Stimulated activated naive CD8-positive, alpha-beta T cell treated with anti-CD3 and anti-CD28 coated beads, Interleukin-15, amount 100 ng/mL, for 72 hours (primary cell): ENCODE measurements at regions not wholly inside any gene's neighbourhood (a gene's known extent, or its start where the extent isn't known, plus 50 kb on each side); places are given as distances from the start of the nearest gene placed in this dataset.

Source experiments
- ATAC-seq: fragments of 150-1000 bp; cut with Tn5 transposase; 2 replicates; pipeline ENCODE4 v1.10.0; 2021; ENCODE audit warnings: mild to moderate bottlenecking, moderate library complexity
- DNase-seq, 2 donors: peaks; one replicate each; pipeline ENCODE4 v3.0.0; 2021 to 2022
- H3K27ac Mint-ChIP-seq, 2 donors: one replicate each; pipeline ENCODE4 v1.8.0; 2022; ENCODE audit warnings: mild to moderate bottlenecking in 2 of 2, mixed read lengths in 2 of 2, moderate library complexity in 2 of 2
- H3K27me3 Mint-ChIP-seq: one replicate; pipeline ENCODE4 v1.8.0; 2022; ENCODE audit warnings: mixed read lengths
- H3K4me1 Mint-ChIP-seq: one replicate; pipeline ENCODE4 v1.8.0; 2022; ENCODE audit warnings: mild to moderate bottlenecking, mixed read lengths
- H3K4me3 Mint-ChIP-seq, 2 donors: one replicate each; pipeline ENCODE4 v1.8.0; 2022; ENCODE audit warnings: mild to moderate bottlenecking in 2 of 2, mixed read lengths in 2 of 2, moderate library complexity in 1 of 2
- H3K9me3 Mint-ChIP-seq, 2 donors: one replicate each; pipeline ENCODE4 v1.8.0; 2022; ENCODE audit warnings: mixed read lengths in 2 of 2

DNA sequence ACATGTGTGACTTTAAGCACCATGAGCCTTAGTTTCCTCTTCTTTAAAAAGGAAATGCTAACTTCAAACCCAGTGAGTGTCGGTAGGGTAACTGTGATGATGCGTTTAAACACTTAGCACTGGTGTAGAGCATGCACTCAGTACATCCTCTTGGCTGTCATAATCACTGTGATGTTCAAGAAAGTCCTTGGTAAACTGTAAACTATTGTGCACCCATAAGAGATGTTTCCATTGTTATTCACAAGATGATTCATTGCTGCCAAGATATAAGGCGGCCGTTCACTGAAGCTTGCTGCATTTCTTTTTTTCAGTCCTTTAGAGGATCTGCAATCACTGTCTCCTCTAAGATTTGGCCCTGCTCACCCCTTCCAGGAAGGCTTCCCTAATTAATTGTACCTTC is 61.8 kb upstream of the DAB1 start:
- Mint-ChIP-seq H3K27me3 (no peaks in the 10 kb centered on the region), H3K4me3 (no peak overlapping the region), H3K27ac (no peak overlapping the region), H3K4me1 (no peaks in the 10 kb centered on the region), H3K9me3 (peaks cover 0 to 6% of the 10 kb centered on the region in 2 donors)
- DNase-seq (no peak), ATAC-seq (no peak)

DNA sequence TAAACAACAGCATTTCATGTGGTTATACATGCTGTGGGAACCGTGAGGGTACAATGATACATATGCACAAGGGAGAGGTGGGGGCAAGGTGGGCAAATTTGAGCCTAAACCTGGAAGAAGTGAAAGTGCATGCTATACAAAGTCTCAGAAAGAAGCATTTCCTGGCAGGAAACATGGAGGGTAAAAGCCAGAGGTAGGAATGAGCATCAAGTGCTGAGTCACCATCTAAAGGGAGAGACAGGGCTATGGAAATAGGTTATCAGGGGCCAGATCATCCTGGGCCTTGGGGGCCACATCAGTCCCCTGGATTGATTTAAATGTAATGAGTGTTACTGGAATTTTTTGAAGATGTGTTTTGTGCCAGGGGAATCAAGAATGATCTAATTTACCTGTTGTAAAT is 60.1 kb upstream of the DAB1 start:
- ATAC-seq, result no peak

DNA sequence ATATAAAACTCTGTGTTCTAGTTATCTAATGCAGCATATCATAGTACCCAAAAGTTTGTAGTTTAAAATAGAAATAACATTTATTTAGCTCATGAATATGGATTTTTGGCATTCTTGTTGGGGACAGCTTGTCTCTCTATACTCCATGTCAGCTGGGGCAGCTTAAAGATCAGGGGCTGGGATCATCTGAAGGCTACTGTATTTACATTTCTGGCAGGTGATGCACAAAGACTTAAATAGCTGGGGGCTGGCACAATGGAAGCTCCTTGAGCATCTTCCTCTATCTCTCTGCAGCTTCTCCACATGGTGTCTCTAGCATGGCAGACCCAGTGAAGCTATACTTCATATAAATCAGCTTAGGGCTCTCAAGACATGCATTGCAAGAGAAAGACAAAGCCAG is 55.6 kb upstream of the DAB1 start:
- no peak overlapping the region for H3K4me3 Mint-ChIP-seq
- DNase-seq (no peak), ATAC-seq (no peak)
- no peak overlapping the region for H3K27ac Mint-ChIP-seq
- peaks cover 0 to 6% of the 10 kb centered on the region in 2 donors for H3K9me3 Mint-ChIP-seq
- no peaks in the 10 kb centered on the region for H3K27me3 Mint-ChIP-seq
- H3K4me1 Mint-ChIP-seq, result no peaks in the 10 kb centered on the region

More for the DNA sequence above, 60.1 kb upstream of the DAB1 start:
- Mint-ChIP-seq H3K9me3 (peaks cover 0 to 6% of the 10 kb centered on the region in 2 donors), H3K27ac (peak overlapping the region in 1 of 2 donors; percentile 20), H3K4me3 (no peak overlapping the region), H3K27me3 (no peaks in the 10 kb centered on the region), H3K4me1 (no peaks in the 10 kb centered on the region)
- no peak for DNase-seq

DNA sequence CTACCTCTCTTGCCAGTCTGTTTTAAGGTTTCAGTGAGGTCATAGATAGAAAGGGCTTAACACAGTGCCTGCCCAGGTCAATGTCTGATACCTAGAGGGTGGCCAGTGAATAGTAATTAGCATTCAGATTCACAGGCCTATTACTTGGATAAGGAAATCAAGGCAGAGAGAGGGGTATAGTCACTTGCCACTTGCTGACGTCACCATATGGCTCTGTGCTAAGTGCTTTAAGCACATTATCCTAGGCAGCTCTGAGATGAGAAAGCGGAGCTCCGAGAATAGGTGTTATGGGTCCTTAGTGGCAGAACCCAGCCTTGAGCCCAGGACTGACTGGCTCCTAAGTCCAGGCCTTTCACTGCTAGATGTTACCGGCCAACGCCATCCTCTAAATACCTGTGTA is 51.5 kb upstream of the DAB1 start:
- H3K4me1 Mint-ChIP-seq, result no peaks in the 10 kb centered on the region
- H3K9me3 Mint-ChIP-seq, result peaks cover 0 to 9% of the 10 kb centered on the region in 2 donors
- DNase-seq, result no peak
- no peak overlapping the region for H3K27ac Mint-ChIP-seq
- no peaks in the 10 kb centered on the region for H3K27me3 Mint-ChIP-seq
- no peak for ATAC-seq
- H3K4me3 Mint-ChIP-seq, result no peak overlapping the region

DNA sequence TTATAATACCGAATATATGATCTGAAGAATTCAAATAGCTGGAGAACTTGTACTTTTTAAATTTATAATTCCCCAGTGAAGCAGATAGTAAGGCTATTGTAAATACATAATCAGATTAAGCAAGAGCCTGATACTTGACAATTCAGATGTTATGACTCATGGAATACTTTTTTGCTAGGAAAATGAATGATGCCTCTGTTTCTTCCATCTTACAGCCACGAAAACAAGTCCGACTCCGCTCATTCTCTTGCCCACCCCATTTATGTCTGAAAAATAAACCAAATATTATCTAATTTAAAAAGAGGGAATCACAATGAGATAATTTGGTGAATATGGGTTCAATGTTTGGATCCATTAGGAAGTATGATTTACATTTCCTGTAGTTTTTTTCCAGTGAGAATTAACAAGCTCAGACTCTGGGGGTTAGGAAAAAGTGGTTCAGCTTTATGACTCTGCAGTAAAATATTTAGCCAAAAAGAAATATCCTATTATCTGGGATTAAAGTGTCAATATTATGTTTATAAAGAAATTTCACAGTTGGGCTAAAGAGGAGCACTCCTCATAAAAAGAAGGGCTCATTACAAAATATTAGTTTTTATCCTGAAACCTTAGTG is 50.4 kb upstream of the DAB1 start:
- no peak for ATAC-seq
- H3K9me3 Mint-ChIP-seq, result peaks cover 0 to 9% of the 10 kb centered on the region in 2 donors
- DNase-seq, result no peak

More for the DNA sequence above, 50.4 kb upstream of the DAB1 start:
- H3K27me3 Mint-ChIP-seq, result no peaks in the 10 kb centered on the region
- no peak overlapping the region for H3K4me3 Mint-ChIP-seq
- H3K27ac Mint-ChIP-seq, result no peak overlapping the region
- no peaks in the 10 kb centered on the region for H3K4me1 Mint-ChIP-seq
